ENCODE measurements at regions not wholly inside any gene's neighbourhood (a gene's known extent, or its start where the extent isn't known, plus 50 kb on each side); places are given as distances from the start of the nearest gene placed in this dataset.

DNA sequence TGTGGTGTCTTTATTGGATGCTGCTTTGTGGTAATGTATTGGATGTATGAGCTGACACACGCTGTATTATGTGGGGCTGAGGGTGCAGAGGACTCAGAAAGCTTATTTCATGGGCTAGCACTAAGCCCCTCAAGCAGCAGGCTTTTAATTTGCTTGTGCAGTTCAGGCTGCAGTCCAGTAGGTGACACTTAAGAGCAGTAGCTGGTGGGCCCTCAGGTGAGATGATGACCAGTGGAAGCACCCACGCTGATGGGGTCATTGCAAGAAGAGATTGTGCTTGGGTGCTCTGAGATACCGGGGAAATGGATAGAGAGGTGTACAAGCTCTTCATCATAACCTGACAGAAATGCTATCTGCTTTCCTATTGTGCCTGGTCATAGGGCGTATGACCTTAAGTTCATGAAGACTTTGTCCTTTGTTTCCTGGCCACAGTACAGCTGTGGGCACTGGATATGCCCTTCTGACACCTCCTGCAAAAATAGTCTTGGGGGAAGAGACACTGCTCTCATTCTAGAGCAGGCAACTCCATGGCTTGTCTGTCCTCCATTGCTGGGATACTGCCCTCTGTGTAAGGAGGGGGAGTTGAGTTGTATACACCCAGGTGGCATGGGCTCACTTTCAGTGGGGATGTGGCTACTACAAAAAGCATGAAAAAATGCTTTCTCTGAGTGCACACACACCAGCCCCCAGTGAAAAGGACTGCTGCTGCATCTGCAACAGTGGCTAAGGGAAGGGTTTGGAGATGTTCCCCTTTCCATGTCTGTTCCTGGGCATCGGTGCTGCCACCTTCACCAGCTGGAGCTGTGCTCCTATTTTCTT, 205.7 kb upstream of the ZSWIM2 start:
- 24% methylated on average over 5 of the region's 5 CpGs for WGBS (ENCODE audit: insufficient coverage, low coverage, missing lambda C conversion rate)
- Histone ChIP-seq H3K4me1 (replicated peaks in 1 of 2; ENCODE audit: control insufficient read depth in 2 of 2, insufficient read depth in 2 of 2, low read length in 2 of 2) (no peaks in the 10 kb centered on the region), H3K79me2 (ENCODE audit: control insufficient read depth, insufficient read depth, low read length) (no peaks in the 10 kb centered on the region), H3K27me3 (ENCODE audit: control insufficient read depth in 2 of 2, insufficient read depth in 2 of 2, low read length in 2 of 2) (no peaks in the 10 kb centered on the region), H3K36me3 (ENCODE audit: control insufficient read depth, insufficient read depth, low read length) (no peaks in the 10 kb centered on the region), H4K20me1 (replicated peaks; ENCODE audit: control insufficient read depth, insufficient read depth, low read length) (no peaks in the 10 kb centered on the region), H3K27ac (ENCODE audit: extremely low read depth, low read depth, low read length) (no peak overlapping the region), H3K9me1 (ENCODE audit: control insufficient read depth, insufficient read depth, low read length) (no peaks in the 10 kb centered on the region), H3K9ac (ENCODE audit: insufficient read depth in 1 of 2, low read depth in 2 of 2, low read length in 2 of 2) (no peak overlapping the region), H2AFZ (ENCODE audit: low read depth, low read length) (no peak overlapping the region), H3K4me2 (ENCODE audit: insufficient read depth, low read length) (no peak overlapping the region), H3K9me3 (replicated peaks; ENCODE audit: control insufficient read depth, insufficient read depth, low read depth, low read length) (0 out of 2 replicates have a peak, but pooled peaks cover 1% of the 10 kb centered on the region), H3K4me3 (no peak overlapping the region)
- peak in 1 of 4 experiments; percentile 17 for DNase-seq (ENCODE audit: extremely low read depth in 1 of 4, low spot score in 3 of 4)
- POLR2A ChIA-PET = interaction anchor here (0.5 to 0.9 kb wide), 2 partner anchors 13 to 103 kb away, joined by 3 read pairs; no protein-coding TSS in a partner anchor
- CTCF ChIA-PET (ENCODE audit: low intra/inter-chr PET ratio) = no interaction called here
- in situ Hi-C loops (cut with MboI) (no loop called here), intact Hi-C loops (cut with micrococcal nuclease) (no loop called here)
- no TSS peak for BruUV-seq (replicated peaks)
- ATAC-seq = peak; percentile 76
- no peak for FAIRE-seq
- TF ChIP-seq NCOA1 (IDR thresholded peaks at IDR 0.05; ENCODE audit: low read depth) (no peak), BACH1 (tag; IDR thresholded peaks at IDR 0.05) (no peak), CC2D1A (IDR thresholded peaks at IDR 0.05) (no peak), ZNF444 (CRISPR knock-in tag; IDR thresholded peaks at IDR 0.05) (no peak)
- TF ChIP-seq, protein P1, sequence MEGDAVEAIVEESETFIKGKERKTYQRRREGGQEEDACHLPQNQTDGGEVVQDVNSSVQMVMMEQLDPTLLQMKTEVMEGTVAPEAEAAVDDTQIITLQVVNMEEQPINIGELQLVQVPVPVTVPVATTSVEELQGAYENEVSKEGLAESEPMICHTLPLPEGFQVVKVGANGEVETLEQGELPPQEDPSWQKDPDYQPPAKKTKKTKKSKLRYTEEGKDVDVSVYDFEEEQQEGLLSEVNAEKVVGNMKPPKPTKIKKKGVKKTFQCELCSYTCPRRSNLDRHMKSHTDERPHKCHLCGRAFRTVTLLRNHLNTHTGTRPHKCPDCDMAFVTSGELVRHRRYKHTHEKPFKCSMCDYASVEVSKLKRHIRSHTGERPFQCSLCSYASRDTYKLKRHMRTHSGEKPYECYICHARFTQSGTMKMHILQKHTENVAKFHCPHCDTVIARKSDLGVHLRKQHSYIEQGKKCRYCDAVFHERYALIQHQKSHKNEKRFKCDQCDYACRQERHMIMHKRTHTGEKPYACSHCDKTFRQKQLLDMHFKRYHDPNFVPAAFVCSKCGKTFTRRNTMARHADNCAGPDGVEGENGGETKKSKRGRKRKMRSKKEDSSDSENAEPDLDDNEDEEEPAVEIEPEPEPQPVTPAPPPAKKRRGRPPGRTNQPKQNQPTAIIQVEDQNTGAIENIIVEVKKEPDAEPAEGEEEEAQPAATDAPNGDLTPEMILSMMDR (IDR thresholded peaks at IDR 0.05 in 2 of 3, conservative IDR thresholded peaks at IDR 0.05 in 1 of 3; ENCODE audit: insufficient read depth in 2 of 3, low read depth in 1 of 3, low read length in 3 of 3) = peak; percentile 8 to 23 (median 18); a peak in 2 of 6 replicates
- TF ChIP-seq, protein P2, sequence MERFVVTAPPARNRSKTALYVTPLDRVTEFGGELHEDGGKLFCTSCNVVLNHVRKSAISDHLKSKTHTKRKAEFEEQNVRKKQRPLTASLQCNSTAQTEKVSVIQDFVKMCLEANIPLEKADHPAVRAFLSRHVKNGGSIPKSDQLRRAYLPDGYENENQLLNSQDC (CRISPR knock-in tag; IDR thresholded peaks at IDR 0.05) = no peak
- TF ChIP-seq, protein P3, sequence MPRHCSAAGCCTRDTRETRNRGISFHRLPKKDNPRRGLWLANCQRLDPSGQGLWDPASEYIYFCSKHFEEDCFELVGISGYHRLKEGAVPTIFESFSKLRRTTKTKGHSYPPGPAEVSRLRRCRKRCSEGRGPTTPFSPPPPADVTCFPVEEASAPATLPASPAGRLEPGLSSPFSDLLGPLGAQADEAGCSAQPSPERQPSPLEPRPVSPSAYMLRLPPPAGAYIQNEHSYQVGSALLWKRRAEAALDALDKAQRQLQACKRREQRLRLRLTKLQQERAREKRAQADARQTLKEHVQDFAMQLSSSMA (CRISPR knock-in tag; IDR thresholded peaks at IDR 0.05) = no peak

Measured in K562 (cell line).